GM19463 (cell line): ENCODE measurements at regions not wholly inside any gene's neighbourhood (a gene's known extent, or its start where the extent isn't known, plus 50 kb on each side); places are given as distances from the start of the nearest gene placed in this dataset.

ENCODE experiments used
- ATAC-seq: cut with Tn5 transposase; IDR thresholded peaks from one replicate; pipeline ENCODE4 v1.9.1; 2021; ENCODE audit warnings: mild to moderate bottlenecking, moderate library complexity; ENCODE audit not compliant: unreplicated experiment

- no peak for ATAC-seq
Observed at GRCh38 chr2:128549094-128549493, 230.4 kb upstream of the HS6ST1 start.

GRCh38 chr2:128549646-128550260, 231.1 kb upstream of the HS6ST1 start:
- no peak for ATAC-seq

- no peak for ATAC-seq
Observed at GRCh38 chr2:128550389-128550788, 231.7 kb upstream of the HS6ST1 start.

- ATAC-seq, result no peak
Observed at GRCh38 chr2:128550801-128551416, 232.2 kb upstream of the HS6ST1 start.

GRCh38 chr2:128551435-128551834, 232.8 kb upstream of the HS6ST1 start:
- ATAC-seq, result no peak

GRCh38 chr2:128552141-128552805, 233.6 kb upstream of the HS6ST1 start:
- ATAC-seq, result no peak

- no peak for ATAC-seq
Observed at GRCh38 chr2:128552806-128553551, 234.3 kb upstream of the HS6ST1 start.

GRCh38 chr2:128554151-128554769, 235.6 kb upstream of the HS6ST1 start:
- ATAC-seq, result no peak

GRCh38 chr2:128555433-128555832, 236.8 kb upstream of the HS6ST1 start:
- no peak for ATAC-seq

- ATAC-seq, result no peak
Observed at GRCh38 chr2:128556089-128556488, 237.4 kb upstream of the HS6ST1 start.

- no peak for ATAC-seq
Observed at GRCh38 chr2:128556633-128557032, 238.0 kb upstream of the HS6ST1 start.

- ATAC-seq, result no peak
Observed at GRCh38 chr2:128557069-128557468, 238.4 kb upstream of the HS6ST1 start.

GRCh38 chr2:128557831-128558241, 239.2 kb upstream of the HS6ST1 start:
- no peak for ATAC-seq

GRCh38 chr2:128558441-128558840, 239.8 kb upstream of the HS6ST1 start:
- ATAC-seq, result no peak

GRCh38 chr2:128558895-128559532, 240.3 kb upstream of the HS6ST1 start:
- ATAC-seq, result no peak

- ATAC-seq, result no peak
Observed at GRCh38 chr2:128559533-128560515, 241.2 kb upstream of the HS6ST1 start.

GRCh38 chr2:128560718-128561117, 242.1 kb upstream of the HS6ST1 start:
- ATAC-seq, result no peak

- no peak for ATAC-seq
Observed at GRCh38 chr2:128562471-128563347, 244.0 kb upstream of the HS6ST1 start.

- ATAC-seq, result no peak
Observed at GRCh38 chr2:128563348-128563687, 244.7 kb upstream of the HS6ST1 start.
